Mesothelial cell of epicardium (in vitro differentiated cells): ENCODE measurements at regions not wholly inside any gene's neighbourhood (a gene's known extent, or its start where the extent isn't known, plus 50 kb on each side); places are given as distances from the start of the nearest gene placed in this dataset.

Source experiments
- DNase-seq, 2 experiments: peaks; one replicate each; pipeline ENCODE4 v3.0.0; 2021; ENCODE audit warnings: low spot score in 2 of 2; ENCODE audit not compliant: unreplicated experiment in 2 of 2
- H3K27ac Mint-ChIP-seq: 2 replicates; pipeline ENCODE4 v1.8.0; 2021; ENCODE audit warnings: mixed read lengths
- H3K27me3 Mint-ChIP-seq: 2 replicates; pipeline ENCODE4 v1.8.0; 2021; ENCODE audit warnings: low read depth, mixed read lengths
- H3K36me3 Mint-ChIP-seq: 2 replicates; pipeline ENCODE4 v1.8.0; 2021; ENCODE audit warnings: mixed read lengths
- H3K4me1 Mint-ChIP-seq: 2 replicates; pipeline ENCODE4 v1.8.0; 2021; ENCODE audit warnings: mixed read lengths
- H3K4me3 Mint-ChIP-seq: 2 replicates; pipeline ENCODE4 v1.8.0; 2021; ENCODE audit warnings: mild to moderate bottlenecking, moderate library complexity, mixed read lengths
- H3K9me3 Mint-ChIP-seq: 2 replicates; pipeline ENCODE4 v1.8.0; 2021; ENCODE audit warnings: mixed read lengths
- TF ChIP-seq, protein P1 (sequence below): fragments of 200-600 bp; sonication (generic); IDR thresholded peaks from one replicate; pipeline ENCODE4 v1.5.0; 2021; ENCODE audit warnings: antibody characterized with exemption; ENCODE audit not compliant: unreplicated experiment

DNA sequence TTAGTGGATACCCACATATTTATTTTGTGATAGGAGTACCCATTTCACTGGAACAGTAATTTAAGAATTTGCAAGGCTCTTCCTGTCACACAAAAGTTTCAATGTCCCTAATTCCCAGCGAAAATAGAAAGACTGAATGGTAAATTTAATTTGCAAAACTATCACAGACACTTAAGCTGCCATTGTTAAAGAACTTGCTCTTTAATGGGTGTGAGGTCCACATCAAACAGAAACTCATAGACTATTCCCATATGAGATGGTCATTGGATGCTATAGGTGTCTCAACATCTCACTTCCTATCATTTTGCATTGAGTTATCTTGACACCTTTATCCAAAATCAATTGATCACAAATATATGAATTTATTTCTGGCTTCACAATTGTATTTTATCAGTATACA is 415.9 kb downstream of the GPAM start:
- TF ChIP-seq, protein P1, sequence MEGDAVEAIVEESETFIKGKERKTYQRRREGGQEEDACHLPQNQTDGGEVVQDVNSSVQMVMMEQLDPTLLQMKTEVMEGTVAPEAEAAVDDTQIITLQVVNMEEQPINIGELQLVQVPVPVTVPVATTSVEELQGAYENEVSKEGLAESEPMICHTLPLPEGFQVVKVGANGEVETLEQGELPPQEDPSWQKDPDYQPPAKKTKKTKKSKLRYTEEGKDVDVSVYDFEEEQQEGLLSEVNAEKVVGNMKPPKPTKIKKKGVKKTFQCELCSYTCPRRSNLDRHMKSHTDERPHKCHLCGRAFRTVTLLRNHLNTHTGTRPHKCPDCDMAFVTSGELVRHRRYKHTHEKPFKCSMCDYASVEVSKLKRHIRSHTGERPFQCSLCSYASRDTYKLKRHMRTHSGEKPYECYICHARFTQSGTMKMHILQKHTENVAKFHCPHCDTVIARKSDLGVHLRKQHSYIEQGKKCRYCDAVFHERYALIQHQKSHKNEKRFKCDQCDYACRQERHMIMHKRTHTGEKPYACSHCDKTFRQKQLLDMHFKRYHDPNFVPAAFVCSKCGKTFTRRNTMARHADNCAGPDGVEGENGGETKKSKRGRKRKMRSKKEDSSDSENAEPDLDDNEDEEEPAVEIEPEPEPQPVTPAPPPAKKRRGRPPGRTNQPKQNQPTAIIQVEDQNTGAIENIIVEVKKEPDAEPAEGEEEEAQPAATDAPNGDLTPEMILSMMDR = no peak
- Mint-ChIP-seq H3K27me3 (peaks cover 31% of the 10 kb centered on the region), H3K4me1 (no peaks in the 10 kb centered on the region), H3K4me3 (no peak overlapping the region), H3K27ac (no peak overlapping the region), H3K36me3 (no peaks in the 10 kb centered on the region), H3K9me3 (peaks cover 5% of the 10 kb centered on the region)
- no peak for DNase-seq

DNA sequence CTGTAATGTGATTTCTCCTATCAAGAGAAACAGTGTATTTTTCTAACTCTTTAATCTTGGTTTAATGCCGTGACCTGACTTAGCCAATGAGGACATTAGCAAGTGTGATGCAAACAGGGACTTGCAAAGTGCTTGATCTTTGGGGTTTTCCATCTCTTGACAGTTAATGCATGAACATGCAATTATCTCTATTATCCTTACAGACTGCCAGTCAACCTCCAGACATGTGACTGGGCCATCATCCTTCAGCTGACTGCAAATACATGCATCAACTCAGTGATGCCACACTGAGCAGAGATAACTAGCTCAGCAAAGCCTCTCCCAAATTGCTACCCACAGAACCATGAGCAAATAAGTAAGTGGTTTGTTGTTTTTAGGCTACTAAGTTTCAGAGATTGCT is 409.6 kb downstream of the GPAM start:
- H3K27me3 Mint-ChIP-seq = peaks cover 25% of the 10 kb centered on the region
- H3K36me3 Mint-ChIP-seq = no peaks in the 10 kb centered on the region
- H3K27ac Mint-ChIP-seq = no peak overlapping the region
- no peak overlapping the region for H3K4me3 Mint-ChIP-seq
- no peaks in the 10 kb centered on the region for H3K4me1 Mint-ChIP-seq
- DNase-seq = no peak
- TF ChIP-seq, protein P1 = no peak
- H3K9me3 Mint-ChIP-seq = peaks cover under 1% of the 10 kb centered on the region

DNA sequence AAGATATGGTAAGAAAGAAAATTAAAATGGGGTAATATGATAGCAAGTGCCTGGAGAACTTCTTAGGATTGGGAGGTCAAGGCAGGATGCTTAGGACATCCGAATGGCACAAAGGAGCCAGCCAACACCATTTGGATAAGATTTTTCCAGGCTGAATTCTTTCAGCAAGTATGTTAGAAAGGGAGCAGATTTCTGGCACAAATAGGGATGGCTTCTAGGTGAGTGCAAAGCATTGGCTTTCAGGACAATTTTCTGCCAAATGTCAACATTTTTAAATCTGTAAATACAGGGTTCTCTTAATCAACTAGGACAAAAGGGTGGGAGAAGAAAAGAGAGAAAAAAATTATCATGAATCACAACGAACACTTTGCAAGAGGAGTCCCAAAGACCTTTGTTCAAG is 409.1 kb downstream of the GPAM start:
- Mint-ChIP-seq H3K27me3 (peaks cover 21% of the 10 kb centered on the region), H3K4me1 (no peaks in the 10 kb centered on the region), H3K9me3 (no peaks in the 10 kb centered on the region), H3K4me3 (no peak overlapping the region), H3K27ac (no peak overlapping the region), H3K36me3 (no peaks in the 10 kb centered on the region)
- TF ChIP-seq, protein P1 = no peak
- DNase-seq = no peak

DNA sequence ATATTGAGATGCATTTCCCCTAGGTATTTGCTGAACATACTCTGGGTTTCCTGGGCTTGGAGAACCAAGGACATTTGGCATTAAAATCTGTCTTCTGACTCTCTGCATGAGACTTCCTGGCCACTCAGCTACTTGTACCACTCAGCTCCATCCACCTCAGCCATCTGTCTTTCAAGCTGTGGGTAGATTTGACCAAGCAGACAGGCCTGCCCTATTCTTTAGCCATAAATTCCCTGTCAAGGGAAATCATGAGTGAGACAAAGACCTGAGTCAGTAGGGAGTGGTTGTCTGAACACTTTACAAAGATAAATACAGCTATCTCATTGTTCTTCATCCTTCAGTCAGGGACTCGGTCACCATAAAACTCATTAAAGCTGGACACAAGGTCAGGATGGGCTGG is 399.1 kb downstream of the GPAM start:
- H3K4me1 Mint-ChIP-seq = no peaks in the 10 kb centered on the region
- DNase-seq = no peak
- TF ChIP-seq, protein P1 = no peak
- no peaks in the 10 kb centered on the region for H3K9me3 Mint-ChIP-seq
- H3K36me3 Mint-ChIP-seq = no peaks in the 10 kb centered on the region
- H3K27ac Mint-ChIP-seq = no peak overlapping the region
- peaks cover 13% of the 10 kb centered on the region for H3K27me3 Mint-ChIP-seq
- H3K4me3 Mint-ChIP-seq = no peak overlapping the region

DNA sequence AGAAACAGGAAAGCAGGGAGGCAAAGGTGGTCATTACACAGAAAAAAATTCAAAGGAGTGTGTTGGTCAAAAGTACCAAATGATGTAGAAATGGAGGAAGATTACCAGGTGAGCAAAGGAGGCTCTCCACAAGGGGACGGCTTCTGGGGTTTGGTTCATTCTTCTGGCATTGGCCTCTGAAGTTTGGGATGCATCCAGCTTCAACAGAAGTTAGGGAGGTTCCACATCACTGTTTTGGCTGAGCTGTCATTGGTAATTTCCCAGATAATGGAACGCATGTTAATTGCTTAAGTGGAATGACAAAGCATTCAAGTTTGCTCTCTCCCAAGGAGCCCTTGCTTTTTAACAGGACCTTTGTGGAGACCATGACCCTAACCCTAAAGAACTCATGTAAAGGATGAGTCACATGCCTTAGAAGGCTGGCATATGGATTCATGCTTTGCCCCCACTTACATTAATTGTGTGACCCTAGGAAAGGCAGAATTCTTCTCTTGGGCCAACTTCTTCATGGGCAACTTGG is 398.6 kb downstream of the GPAM start:
- TF ChIP-seq, protein P1 = no peak
- H3K36me3 Mint-ChIP-seq = no peaks in the 10 kb centered on the region
- H3K4me1 Mint-ChIP-seq = no peaks in the 10 kb centered on the region
- no peak overlapping the region for H3K4me3 Mint-ChIP-seq
- peaks cover 16% of the 10 kb centered on the region for H3K27me3 Mint-ChIP-seq
- peaks cover under 1% of the 10 kb centered on the region for H3K9me3 Mint-ChIP-seq
- no peak overlapping the region for H3K27ac Mint-ChIP-seq
- DNase-seq = no peak

DNA sequence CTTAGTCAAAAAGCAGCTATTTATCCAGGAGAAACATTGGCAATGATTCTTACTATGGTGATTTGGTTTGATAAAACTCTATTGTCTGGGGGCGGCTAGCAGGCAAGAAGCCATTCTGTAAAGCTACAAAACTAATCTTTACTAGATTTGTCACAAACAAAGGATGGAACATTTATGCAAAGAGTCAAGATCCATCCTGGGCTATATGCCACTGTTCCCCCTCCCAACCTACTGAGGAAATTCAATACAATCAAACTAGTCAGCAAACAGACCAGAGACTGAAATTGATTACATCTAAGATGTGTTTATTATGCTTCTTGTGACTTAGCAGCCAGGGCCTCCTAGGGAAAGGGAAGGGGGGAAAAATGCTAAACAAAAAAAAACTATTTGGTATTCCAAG is 397.6 kb downstream of the GPAM start:
- H3K4me3 Mint-ChIP-seq = no peak overlapping the region
- TF ChIP-seq, protein P1 = no peak

More for the DNA sequence above, 397.6 kb downstream of the GPAM start:
- Mint-ChIP-seq H3K4me1 (no peaks in the 10 kb centered on the region), H3K27ac (no peak overlapping the region), H3K9me3 (peaks cover 5% of the 10 kb centered on the region), H3K27me3 (peaks cover 20% of the 10 kb centered on the region), H3K36me3 (no peaks in the 10 kb centered on the region)
- no peak for DNase-seq
